ENCODE measurements at regions not wholly inside any gene's neighbourhood (a gene's known extent, or its start where the extent isn't known, plus 50 kb on each side); places are given as distances from the start of the nearest gene placed in this dataset.

GRCh38 chr18:67654101-67654500 lies 137.6 kb upstream of the DSEL start:
- no peak for DNase-seq
- Mint-ChIP-seq H3K27me3 (ENCODE audit: insufficient read depth) (no peaks in the 10 kb centered on the region), H3K4me3 (no peak overlapping the region), H3K27ac (no peak overlapping the region), H3K4me1 (ENCODE audit: low read depth) (peaks cover 12% of the 10 kb centered on the region), H3K9me3 (no peaks in the 10 kb centered on the region), H3K36me3 (ENCODE audit: low read depth) (0 out of 2 replicates have a peak, but pooled peaks cover 4% of the 10 kb centered on the region)
- TF ChIP-seq CTCF (IDR thresholded peaks at IDR 0.05) = no peak

GRCh38 chr18:67652288-67652687 lies 135.8 kb upstream of the DSEL start:
- DNase-seq = no peak
- no peak overlapping the region for H3K4me3 Mint-ChIP-seq
- no peak overlapping the region for H3K27ac Mint-ChIP-seq
- peaks cover 12% of the 10 kb centered on the region for H3K4me1 Mint-ChIP-seq (ENCODE audit: low read depth)
- 0 out of 2 replicates have a peak, but pooled peaks cover 4% of the 10 kb centered on the region for H3K36me3 Mint-ChIP-seq (ENCODE audit: low read depth)
- H3K27me3 Mint-ChIP-seq (ENCODE audit: insufficient read depth) = no peaks in the 10 kb centered on the region
- TF ChIP-seq CTCF (IDR thresholded peaks at IDR 0.05) = no peak
- no peaks in the 10 kb centered on the region for H3K9me3 Mint-ChIP-seq

GRCh38 chr18:67651438-67651837 lies 134.9 kb upstream of the DSEL start:
- no peak for TF ChIP-seq CTCF (IDR thresholded peaks at IDR 0.05)
- no peak for DNase-seq

GRCh38 chr18:67650686-67651385 lies 134.3 kb upstream of the DSEL start:
- Mint-ChIP-seq H3K27ac (no peak overlapping the region), H3K9me3 (no peaks in the 10 kb centered on the region), H3K27me3 (ENCODE audit: insufficient read depth) (no peaks in the 10 kb centered on the region), H3K4me3 (no peak overlapping the region), H3K4me1 (ENCODE audit: low read depth) (peaks cover 12% of the 10 kb centered on the region), H3K36me3 (ENCODE audit: low read depth) (peaks cover 9% of the 10 kb centered on the region)
- no peak for DNase-seq
- no peak for TF ChIP-seq CTCF (IDR thresholded peaks at IDR 0.05)

More at GRCh38 chr18:67651438-67651837, 134.9 kb upstream of the DSEL start:
- 0 out of 2 replicates have a peak, but pooled peaks cover 4% of the 10 kb centered on the region for H3K36me3 Mint-ChIP-seq (ENCODE audit: low read depth)
- peaks cover 12% of the 10 kb centered on the region for H3K4me1 Mint-ChIP-seq (ENCODE audit: low read depth)
- H3K27me3 Mint-ChIP-seq (ENCODE audit: insufficient read depth) = no peaks in the 10 kb centered on the region
- no peak overlapping the region for H3K27ac Mint-ChIP-seq
- H3K9me3 Mint-ChIP-seq = no peaks in the 10 kb centered on the region
- no peak overlapping the region for H3K4me3 Mint-ChIP-seq

GRCh38 chr18:67646890-67647289 lies 130.4 kb upstream of the DSEL start:
- Mint-ChIP-seq H3K4me1 (ENCODE audit: low read depth) (peaks cover 12% of the 10 kb centered on the region), H3K27ac (no peak overlapping the region), H3K27me3 (ENCODE audit: insufficient read depth) (no peaks in the 10 kb centered on the region), H3K9me3 (no peaks in the 10 kb centered on the region), H3K36me3 (ENCODE audit: low read depth) (peaks cover 13% of the 10 kb centered on the region), H3K4me3 (no peak overlapping the region)
- DNase-seq = no peak
- TF ChIP-seq CTCF (IDR thresholded peaks at IDR 0.05) = no peak

Measured in HFFc6 (cell line).